ENCODE measurements at regions not wholly inside any gene's neighbourhood (a gene's known extent, or its start where the extent isn't known, plus 50 kb on each side); places are given as distances from the start of the nearest gene placed in this dataset.
"Not testable (repeated sequence)": the region's sequence is repeated elsewhere in the genome, so short reads cannot be mapped to it uniquely, and the experiment has no call there.

- no peak for DNase-seq
These were observed 161.3 kb upstream of the CBLB start for GRCh38 chr3:106029954-106030626.

- no peak for DNase-seq
These were observed 161.8 kb upstream of the CBLB start for GRCh38 chr3:106030627-106030963.

DNA sequence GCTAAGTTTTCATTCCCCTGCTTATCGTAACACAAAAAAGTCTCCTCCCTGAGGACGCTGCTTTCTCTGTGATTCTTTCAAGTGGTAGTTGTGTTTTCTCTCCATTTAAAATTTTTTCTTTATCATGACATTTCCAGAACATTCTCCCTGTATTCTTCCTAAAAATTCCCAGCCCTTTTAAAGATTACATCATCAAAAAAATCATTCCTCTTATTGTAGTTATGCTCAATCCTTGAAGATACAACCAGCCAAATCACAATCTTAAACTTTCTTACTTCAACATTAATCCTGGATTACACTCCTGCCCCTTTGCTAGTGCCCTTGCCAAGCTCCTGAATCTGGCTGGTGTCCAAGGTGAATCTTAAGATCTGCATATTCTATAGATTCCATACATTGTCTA lies 163.7 kb upstream of the CBLB start:
- DNase-seq = no peak

DNA sequence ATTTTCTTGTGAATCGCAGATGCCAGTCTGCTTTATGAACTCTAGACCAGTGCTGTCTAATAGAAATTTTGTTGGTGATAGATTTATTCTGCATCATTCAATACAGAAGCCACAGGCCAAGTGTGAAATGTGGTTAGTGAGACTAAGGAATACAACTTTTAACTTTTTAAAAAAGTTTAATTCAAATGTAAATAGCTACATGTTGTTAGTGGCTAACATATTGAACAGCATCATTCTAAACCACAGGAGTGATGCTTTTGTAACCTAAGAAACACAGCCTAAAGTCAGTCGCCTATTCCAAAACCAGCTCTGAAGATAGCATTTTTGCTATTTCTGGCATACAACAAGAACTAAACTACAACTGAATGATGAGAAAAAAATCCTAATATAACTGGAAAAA lies 164.8 kb upstream of the CBLB start:
- peak in 1 of 2 donors; percentile 21 for DNase-seq

GRCh38 chr3:106034313-106034712 lies 165.5 kb upstream of the CBLB start:
- DNase-seq = no peak

DNA sequence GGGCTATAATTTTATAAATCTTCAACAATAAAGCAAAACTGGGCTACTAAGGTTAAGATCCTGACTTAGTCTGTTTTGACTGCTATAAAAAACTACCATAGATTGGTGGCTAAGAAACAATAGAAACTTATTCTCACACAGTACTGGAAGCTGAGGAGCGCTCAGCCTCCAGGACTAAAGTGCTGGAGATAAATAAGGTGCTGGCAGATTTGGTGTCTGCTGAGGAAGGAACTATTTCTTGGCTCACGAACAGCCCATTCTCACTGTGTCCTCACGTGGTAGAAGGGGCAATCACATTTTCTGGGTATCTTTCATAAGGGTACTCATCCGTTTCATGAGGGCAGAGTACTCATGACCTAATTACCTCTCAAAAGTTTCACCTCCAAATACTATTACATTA lies 166.8 kb upstream of the CBLB start:
- no peak for DNase-seq

DNA sequence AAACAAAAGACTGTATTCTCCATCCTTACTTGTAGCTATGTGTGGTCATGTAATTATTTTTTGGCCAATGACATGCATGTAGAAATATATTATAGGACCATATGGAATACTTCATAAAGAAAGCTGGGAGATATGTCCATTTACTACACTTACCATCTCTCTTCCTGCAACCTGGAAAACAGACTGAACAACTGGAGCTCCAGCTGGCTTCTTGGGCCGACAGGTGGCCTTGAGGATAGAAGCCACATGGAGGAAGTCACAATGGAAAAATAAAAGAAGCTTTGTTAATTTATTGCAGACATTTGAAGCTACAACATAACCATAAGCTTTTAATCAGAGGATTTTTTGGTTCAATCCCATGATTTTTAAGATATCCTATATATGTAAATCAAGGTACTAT lies 167.9 kb upstream of the CBLB start:
- no peak for DNase-seq

DNA sequence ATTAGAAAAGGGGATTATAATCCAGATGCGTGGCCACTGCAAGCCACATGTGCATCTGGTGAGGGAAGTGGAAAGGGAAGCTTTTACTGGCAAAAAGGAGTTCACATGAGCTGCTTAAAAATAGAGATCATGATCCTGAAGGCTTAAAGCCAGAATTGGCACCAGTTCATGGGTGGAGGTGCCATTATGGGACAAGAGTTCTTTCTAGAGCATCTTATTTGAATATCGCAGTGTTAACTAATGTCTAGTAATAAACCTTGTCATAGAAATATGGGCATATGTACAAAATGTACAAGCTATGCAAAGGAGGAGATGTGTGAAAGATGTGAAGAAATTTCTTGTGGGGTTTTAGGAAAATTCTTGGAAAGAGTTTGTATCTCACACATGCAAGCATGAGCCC lies 178.4 kb upstream of the CBLB start:
- no peak for DNase-seq

- no peak for DNase-seq
These were observed 180.2 kb upstream of the CBLB start for GRCh38 chr3:106048946-106049481.

GRCh38 chr3:106049821-106050220 lies 181.0 kb upstream of the CBLB start:
- no peak for DNase-seq

DNA sequence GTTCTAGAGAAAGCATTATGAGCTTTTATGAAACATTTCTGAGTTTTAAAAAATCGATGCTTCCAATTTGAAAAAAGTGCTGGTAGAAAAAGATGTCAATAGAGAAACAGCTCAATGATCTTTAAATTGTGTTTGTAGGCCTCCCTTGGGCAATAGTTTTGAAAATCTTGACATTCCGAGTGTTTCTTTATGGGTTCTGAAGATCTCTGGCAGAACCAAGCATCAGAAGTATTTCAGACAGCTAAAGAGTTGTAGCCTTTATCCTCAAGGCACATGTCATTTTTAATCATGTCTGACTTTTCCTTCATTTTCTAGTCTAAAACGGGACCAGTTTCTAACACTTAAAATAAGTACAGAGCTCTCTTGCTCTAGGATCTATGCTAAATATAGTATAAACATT lies 188.1 kb upstream of the CBLB start:
- no peak for DNase-seq

- DNase-seq = no peak
These were observed 189.7 kb upstream of the CBLB start for GRCh38 chr3:106058475-106058874.

DNA sequence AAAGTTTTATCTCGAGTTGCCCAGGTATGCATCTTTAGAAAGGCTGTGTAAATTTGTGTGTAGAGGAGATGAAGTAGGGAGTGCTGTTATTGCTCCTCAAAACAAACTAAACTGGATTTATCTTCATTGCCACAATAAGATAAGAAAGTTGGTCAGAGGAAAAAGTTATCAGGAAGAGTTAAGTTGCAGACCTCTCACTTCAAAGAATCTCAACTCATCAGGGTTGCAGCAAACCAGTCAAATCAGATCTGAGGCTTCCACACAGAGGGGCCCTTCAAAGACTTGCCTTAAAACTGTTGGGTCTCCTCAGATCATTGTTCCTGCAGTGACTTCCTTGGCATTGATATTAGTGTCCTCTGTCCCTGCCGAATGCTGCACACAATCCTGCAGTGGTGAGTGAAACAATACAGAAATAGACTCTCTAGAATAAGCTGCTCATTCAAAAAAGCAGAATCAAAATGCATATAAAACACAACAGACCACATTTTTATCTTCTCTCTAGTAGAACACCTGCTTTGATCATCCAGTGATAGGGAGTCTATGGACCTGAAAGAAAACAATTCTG lies 191.2 kb upstream of the CBLB start:
- no peak for DNase-seq

DNA sequence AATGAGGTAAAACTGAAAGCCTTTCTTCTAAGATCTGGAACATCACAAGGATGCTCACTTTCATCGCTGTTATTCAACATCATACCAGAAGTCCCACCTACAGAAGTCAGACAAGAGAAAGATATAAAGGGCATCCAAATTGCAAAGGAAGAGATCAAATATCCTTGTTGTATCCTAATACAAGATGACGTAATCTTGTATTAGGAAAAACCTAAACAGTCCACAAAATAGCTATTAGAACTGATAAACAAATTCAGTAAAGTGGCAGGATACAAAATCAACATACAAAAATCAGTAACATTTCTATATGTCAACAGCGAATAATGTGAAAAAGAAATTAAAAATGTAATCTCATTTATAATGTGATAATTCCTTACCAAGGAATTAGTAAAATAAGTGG lies 195.1 kb upstream of the CBLB start:
- DNase-seq = no peak

- no peak for DNase-seq
These were observed 197.0 kb upstream of the CBLB start for GRCh38 chr3:106065831-106066230.

- DNase-seq = no peak
These were observed 198.9 kb upstream of the CBLB start for GRCh38 chr3:106067711-106068110.

DNA sequence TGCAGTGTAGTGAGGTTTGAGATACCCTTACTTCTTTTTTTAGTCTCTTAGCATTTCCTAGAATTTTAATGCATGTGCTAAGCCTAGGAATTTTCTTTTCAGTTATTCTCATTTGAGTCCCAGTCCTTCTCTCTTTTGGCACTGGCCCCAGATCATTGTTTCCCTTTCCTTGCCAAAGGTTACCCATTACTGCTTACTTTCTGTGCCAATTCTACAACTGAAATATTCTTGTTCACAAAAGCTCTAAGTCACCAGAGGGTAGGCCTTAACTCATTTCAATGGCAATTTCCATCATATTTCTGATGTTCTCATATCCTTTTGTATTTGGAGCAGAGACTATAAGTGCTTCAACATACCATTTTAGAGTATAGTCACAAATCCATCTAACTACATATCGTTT lies 199.6 kb upstream of the CBLB start:
- no peak for DNase-seq

- DNase-seq = peak in 1 of 2 donors; percentile 53
These were observed 200.0 kb upstream of the CBLB start for GRCh38 chr3:106068795-106069194.

GRCh38 chr3:106070187-106070586 lies 201.4 kb upstream of the CBLB start:
- DNase-seq = no peak

DNA sequence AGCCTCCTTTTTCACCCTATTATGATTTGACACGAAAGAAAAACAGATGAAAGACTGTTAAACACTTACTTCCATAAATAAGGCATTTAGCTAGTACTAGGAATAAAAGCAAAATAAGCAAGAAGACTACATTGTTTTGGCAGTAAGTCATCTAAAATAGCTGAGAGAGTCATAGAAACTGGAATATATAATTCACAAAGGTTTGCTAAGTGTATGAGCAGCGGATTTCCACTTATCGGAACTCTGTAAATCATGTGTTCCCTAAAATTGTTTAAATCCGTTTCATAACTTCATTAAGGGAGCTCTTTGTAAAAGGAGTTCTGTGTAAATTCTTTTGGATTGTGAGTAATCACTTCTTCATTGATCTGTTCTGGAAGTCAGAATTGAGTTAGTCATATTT lies 202.5 kb upstream of the CBLB start:
- no peak for DNase-seq

DNA sequence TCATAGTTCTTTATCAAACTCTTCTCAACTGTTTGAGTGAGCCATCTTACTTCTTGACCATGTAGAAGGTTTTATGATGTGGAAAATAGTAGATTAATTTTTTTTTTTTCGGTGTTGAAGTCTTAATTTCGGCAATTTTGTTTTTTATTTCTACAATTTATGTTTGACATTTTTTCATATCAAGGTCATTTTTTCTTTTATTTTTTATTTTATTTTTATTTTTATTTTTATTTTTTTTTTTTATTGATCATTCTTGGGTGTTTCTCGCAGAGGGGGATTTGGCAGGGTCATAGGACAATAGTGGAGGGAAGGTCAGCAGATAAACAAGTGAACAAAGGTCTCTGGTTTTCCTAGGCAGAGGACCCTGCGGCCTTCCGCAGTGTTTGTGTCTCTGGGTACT lies 203.8 kb upstream of the CBLB start:
- not testable (repeated sequence) for DNase-seq

DNA sequence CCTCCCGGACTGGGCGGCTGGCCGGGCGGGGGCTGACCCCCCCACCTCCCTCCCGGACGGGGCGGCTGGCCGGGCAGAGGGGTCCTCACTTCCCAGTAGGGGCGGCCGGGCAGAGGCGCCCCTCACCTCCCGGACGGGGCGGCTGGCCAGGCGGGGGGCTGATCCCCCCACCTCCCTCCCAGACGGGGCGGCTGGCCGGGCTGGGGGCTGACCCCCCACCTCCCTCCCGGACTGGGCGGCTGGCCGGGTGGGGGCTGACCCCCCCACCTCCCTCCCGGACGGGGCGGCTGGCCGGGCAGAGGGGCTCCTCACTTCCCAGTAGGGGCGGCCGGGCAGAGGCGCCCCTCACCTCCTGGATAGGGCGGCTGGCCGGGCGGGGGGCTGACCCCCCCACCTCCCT lies 205.0 kb upstream of the CBLB start:
- DNase-seq = not testable (repeated sequence)

DNA sequence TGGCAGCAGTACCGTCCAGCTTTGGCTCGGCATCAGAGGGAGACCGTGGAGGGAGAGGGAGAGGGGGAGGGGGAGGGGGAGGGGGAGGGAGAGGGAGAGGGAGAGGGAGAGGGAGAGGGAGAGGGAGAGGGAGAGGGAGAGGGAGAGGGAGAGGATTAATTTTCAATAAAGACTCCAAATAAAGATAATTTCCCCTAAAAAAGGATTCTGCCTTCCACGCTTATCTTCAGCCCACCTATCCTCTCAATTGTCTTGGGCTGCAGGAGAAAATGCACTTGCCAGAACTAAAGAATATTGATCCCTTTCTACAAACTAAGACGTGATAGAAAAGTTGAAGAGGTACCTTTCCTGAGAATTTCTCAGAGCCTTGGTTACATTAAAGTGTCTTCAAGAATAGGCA lies 206.9 kb upstream of the CBLB start:
- DNase-seq = not testable (repeated sequence)

- DNase-seq = no peak
These were observed 209.8 kb upstream of the CBLB start for GRCh38 chr3:106078635-106079034.

DNA sequence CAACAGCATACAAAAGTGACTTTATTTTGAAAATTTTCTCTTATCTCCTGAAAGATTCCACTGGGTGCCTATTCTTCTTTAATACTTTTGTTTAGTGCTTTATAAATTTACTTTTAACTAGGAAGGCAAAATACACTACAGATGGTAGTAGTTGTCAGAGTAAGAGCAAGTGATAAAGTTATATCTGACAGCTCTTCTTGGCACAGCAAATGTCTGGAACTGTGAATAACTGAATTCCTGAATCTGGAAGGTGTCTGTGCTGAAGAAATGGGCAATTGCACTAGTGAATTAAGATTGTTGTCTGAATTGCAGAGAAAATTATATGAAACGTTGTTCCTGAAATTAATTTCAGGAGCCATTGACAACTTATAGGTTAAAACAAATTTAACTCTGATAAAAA lies 213.8 kb upstream of the CBLB start:
- no peak for DNase-seq

All from CD4-positive, alpha-beta T cell treated with Interferon alpha-2 for 1 hour (primary cell).